GM18519 (cell line): ENCODE measurements at regions not wholly inside any gene's neighbourhood (a gene's known extent, or its start where the extent isn't known, plus 50 kb on each side); places are given as distances from the start of the nearest gene placed in this dataset.

Experiments used
- ATAC-seq: cut with Tn5 transposase; IDR thresholded peaks from one replicate; pipeline ENCODE4 v1.9.1; 2021; ENCODE audit warnings: mild to moderate bottlenecking, moderate library complexity; ENCODE audit not compliant: unreplicated experiment, low FRiP score

GRCh38 chr20:59428441-59429205 lies 128.2 kb downstream of the EDN3 start:
- no peak for ATAC-seq

GRCh38 chr20:59429396-59429795 lies 129.0 kb downstream of the EDN3 start:
- ATAC-seq, result no peak

GRCh38 chr20:59431014-59431413 lies 130.6 kb downstream of the EDN3 start:
- ATAC-seq, result no peak

- ATAC-seq, result no peak
Measured at GRCh38 chr20:59434960-59435359, 134.5 kb downstream of the EDN3 start.

- no peak for ATAC-seq
Measured at GRCh38 chr20:59435518-59435917, 135.1 kb downstream of the EDN3 start.

- no peak for ATAC-seq
Measured at GRCh38 chr20:59437601-59438031, 137.2 kb downstream of the EDN3 start.

GRCh38 chr20:59438201-59438600 lies 137.8 kb downstream of the EDN3 start:
- ATAC-seq, result no peak

- no peak for ATAC-seq
Measured at GRCh38 chr20:59439243-59439642, 138.8 kb downstream of the EDN3 start.

- no peak for ATAC-seq
Measured at GRCh38 chr20:59441306-59441705, 140.9 kb downstream of the EDN3 start.

GRCh38 chr20:59441860-59442810 lies 141.7 kb downstream of the EDN3 start:
- ATAC-seq, result no peak

- ATAC-seq, result no peak
Measured at GRCh38 chr20:59443550-59443949, 143.1 kb downstream of the EDN3 start.

GRCh38 chr20:59446376-59446775 lies 146.0 kb downstream of the EDN3 start:
- no peak for ATAC-seq

- no peak for ATAC-seq
Measured at GRCh38 chr20:59448196-59448595, 147.8 kb downstream of the EDN3 start.

- no peak for ATAC-seq
Measured at GRCh38 chr20:59448851-59449444, 148.5 kb downstream of the EDN3 start.

- no peak for ATAC-seq
Measured at GRCh38 chr20:59451066-59451630, 150.7 kb downstream of the EDN3 start.

GRCh38 chr20:59451641-59452040 lies 151.2 kb downstream of the EDN3 start:
- ATAC-seq, result no peak

GRCh38 chr20:59452856-59453255 lies 151.5 kb upstream of the PHACTR3 start:
- no peak for ATAC-seq

GRCh38 chr20:59453759-59454560 lies 150.4 kb upstream of the PHACTR3 start:
- no peak for ATAC-seq

GRCh38 chr20:59455402-59456341 lies 148.7 kb upstream of the PHACTR3 start:
- no peak for ATAC-seq
